OCI-LY1 (cell line): ENCODE measurements at regions not wholly inside any gene's neighbourhood (a gene's known extent, or its start where the extent isn't known, plus 50 kb on each side); places are given as distances from the start of the nearest gene placed in this dataset.

Source experiments
- H2AFZ ChIP-seq: fragments of 200-600 bp; sonication (generic), shearing (Covaris generic); 2 replicates; pipeline ENCODE4 v1.6.0; 2014; ENCODE audit warnings: antibody characterized with exemption, mild to moderate bottlenecking, low read length
- H3F3A ChIP-seq: fragments of 200-600 bp; sonication (generic), shearing (Covaris generic); 2 replicates; pipeline ENCODE4 v1.6.0; 2014; ENCODE audit warnings: mild to moderate bottlenecking, antibody characterized with exemption, low read length, moderate library complexity; ENCODE audit not compliant: insufficient read depth
- H3K27ac ChIP-seq: fragments of 200-600 bp; sonication (generic); 2 replicates; pipeline ENCODE4 v1.5.1; 2014; ENCODE audit warnings: low read length, mixed run types, mild to moderate bottlenecking, low read depth; ENCODE audit not compliant: poor library complexity, severe bottlenecking
- H3K27me3 ChIP-seq: fragments of 200-600 bp; sonication (generic); 2 replicates; pipeline ENCODE4 v1.6.0; 2014; ENCODE audit warnings: antibody characterized with exemption, mild to moderate bottlenecking, low read length, moderate library complexity; ENCODE audit not compliant: insufficient read depth
- H3K36me3 ChIP-seq: fragments of 200-600 bp; sonication (generic); 2 replicates; pipeline ENCODE4 v1.6.1; 2014; ENCODE audit warnings: mild to moderate bottlenecking, antibody characterized with exemption, low read length, moderate library complexity, mixed read lengths; ENCODE audit not compliant: insufficient read depth
- H3K4me1 ChIP-seq: fragments of 200-600 bp; sonication (generic); 2 replicates; pipeline ENCODE4 v1.5.1; 2014; ENCODE audit warnings: mild to moderate bottlenecking, low read length, moderate library complexity; ENCODE audit not compliant: insufficient read depth, severe bottlenecking
- H3K4me2 ChIP-seq: fragments of 200-600 bp; sonication (generic), shearing (Covaris generic); 2 replicates; pipeline ENCODE4 v1.6.1; 2014; ENCODE audit warnings: low read length
- H3K4me3 ChIP-seq: fragments of 200-600 bp; sonication (generic); 2 replicates; pipeline ENCODE4 v1.5.1; 2014; ENCODE audit warnings: low read length, low read depth, mild to moderate bottlenecking, mixed read lengths; ENCODE audit not compliant: poor library complexity, severe bottlenecking
- H3K79me2 ChIP-seq: fragments of 200-600 bp; shearing (Covaris generic); 2 replicates; pipeline ENCODE4 v1.6.1; 2016; ENCODE audit warnings: mixed run types, low read length, mixed read lengths; ENCODE audit not compliant: insufficient read depth
- H3K9ac ChIP-seq: fragments of 200-600 bp; sonication (generic), shearing (Covaris generic); 2 replicates; pipeline ENCODE4 v1.6.1; 2014; ENCODE audit warnings: mild to moderate bottlenecking, low read length, mixed read lengths
- H3K9me2 ChIP-seq: fragments of 200-600 bp; sonication (generic), shearing (Covaris generic); 2 replicates; pipeline ENCODE4 v1.6.1; 2014; ENCODE audit warnings: low read depth, mild to moderate bottlenecking, low read length, mixed read lengths
- H3K9me3 ChIP-seq: fragments of 200-600 bp; shearing (Covaris generic); 2 replicates; pipeline ENCODE4 v1.6.1; 2014; ENCODE audit warnings: low read length, mixed read lengths
- H4K20me1 ChIP-seq: fragments of 200-600 bp; sonication (generic), shearing (Covaris generic); 2 replicates; pipeline ENCODE4 v1.6.0; 2016; ENCODE audit warnings: mild to moderate bottlenecking, low read length; ENCODE audit not compliant: insufficient read depth
- CTCF ChIP-seq: fragments of 200-600 bp; sonication (generic), shearing (Covaris generic); IDR thresholded peaks from 2 replicates; pipeline ENCODE4 v1.5.1; 2017; ENCODE audit warnings: mild to moderate bottlenecking, antibody characterized with exemption, low read length, moderate library complexity, mixed read lengths
- EZH2 ChIP-seq: fragments of 200-600 bp; sonication (generic), shearing (Covaris generic); IDR thresholded peaks from 2 replicates; pipeline ENCODE4 v1.8.0; 2017; ENCODE audit warnings: borderline replicate concordance, mixed run types, mild to moderate bottlenecking, antibody characterized with exemption, low read length, moderate library complexity, mixed read lengths

GRCh38 chr5:26003966-26004365, 1034.4 kb downstream of the CDH9 start:
- TF ChIP-seq EZH2 (no peak), CTCF (no peak)
- Histone ChIP-seq H3K27ac (no peak overlapping the region), H3K36me3 (no peaks in the 10 kb centered on the region), H3K4me2 (no peak overlapping the region), H2AFZ (peak overlapping the region; percentile 22; the same call in 1 of the 2 replicates), H3K4me1 (peaks cover 4% of the 10 kb centered on the region), H3F3A (no peaks in the 10 kb centered on the region), H3K27me3 (no peaks in the 10 kb centered on the region), H3K4me3 (no peak overlapping the region), H4K20me1 (no peaks in the 10 kb centered on the region), H3K9me3 (no peaks in the 10 kb centered on the region), H3K79me2 (no peaks in the 10 kb centered on the region), H3K9me2 (no peaks in the 10 kb centered on the region), H3K9ac (no peak overlapping the region)

- Histone ChIP-seq H2AFZ (no peak overlapping the region), H3K4me2 (no peak overlapping the region), H3K79me2 (no peaks in the 10 kb centered on the region), H3K27ac (no peak overlapping the region), H3K9me3 (no peaks in the 10 kb centered on the region), H3K27me3 (no peaks in the 10 kb centered on the region), H3K4me3 (no peak overlapping the region), H3F3A (no peaks in the 10 kb centered on the region), H3K9me2 (no peaks in the 10 kb centered on the region; the same call in 1 of the 2 replicates), H4K20me1 (no peaks in the 10 kb centered on the region), H3K9ac (no peak overlapping the region), H3K36me3 (no peaks in the 10 kb centered on the region), H3K4me1 (no peaks in the 10 kb centered on the region)
- no peak for TF ChIP-seq EZH2
- TF ChIP-seq CTCF: no peak
These were observed 1043.2 kb downstream of the CDH9 start for GRCh38 chr5:25995209-25995608.

GRCh38 chr5:25993701-25994100, 1044.7 kb downstream of the CDH9 start:
- no peak overlapping the region for H3K4me2 ChIP-seq
- no peak overlapping the region for H3K4me3 ChIP-seq
- H2AFZ ChIP-seq: no peak overlapping the region
- no peaks in the 10 kb centered on the region for H3K9me3 ChIP-seq
- H3K9me2 ChIP-seq: no peaks in the 10 kb centered on the region; the same call in 1 of the 2 replicates
- H3K27ac ChIP-seq: no peak overlapping the region
- H3K36me3 ChIP-seq: no peaks in the 10 kb centered on the region
- H4K20me1 ChIP-seq: no peaks in the 10 kb centered on the region
- no peaks in the 10 kb centered on the region for H3K4me1 ChIP-seq
- H3K27me3 ChIP-seq: no peaks in the 10 kb centered on the region
- H3F3A ChIP-seq: no peaks in the 10 kb centered on the region
- no peaks in the 10 kb centered on the region for H3K79me2 ChIP-seq
- no peak overlapping the region for H3K9ac ChIP-seq
- no peak for TF ChIP-seq CTCF
